Fibroblast of lung (primary cell): ENCODE measurements at regions not wholly inside any gene's neighbourhood (a gene's known extent, or its start where the extent isn't known, plus 50 kb on each side); places are given as distances from the start of the nearest gene placed in this dataset.

Experiments used
- DNase-seq, 2 donors: peaks; one replicate each; pipeline versions ENCODE4 v3.0.0 to v3.0.0-alpha.2; 2010; ENCODE audit warnings: low read depth in 2 of 2
- H2AFZ ChIP-seq: 2 replicates; pipeline ENCODE4 v1.5.1; 2012; ENCODE audit warnings: low read length, control low read depth, inconsistent platforms
- H3K27ac ChIP-seq: 2 replicates; pipeline ENCODE4 v1.5.1; 2011; ENCODE audit warnings: low read length, control low read depth; ENCODE audit not compliant: insufficient read depth
- H3K27me3 ChIP-seq: 2 replicates; pipeline ENCODE4 v1.5.1; 2011; ENCODE audit warnings: mild to moderate bottlenecking, low read length; ENCODE audit not compliant: control insufficient read depth, insufficient read depth
- H3K36me3 ChIP-seq: 2 replicates; pipeline ENCODE4 v1.5.1; 2011; ENCODE audit warnings: low read length; ENCODE audit not compliant: control insufficient read depth, insufficient read depth
- H3K4me1 ChIP-seq: 2 replicates; pipeline ENCODE4 v1.5.1; 2011; ENCODE audit warnings: low read length; ENCODE audit not compliant: control insufficient read depth, insufficient read depth; ENCODE audit errors: extremely low read depth
- H3K4me2 ChIP-seq: 2 replicates; pipeline ENCODE4 v1.5.1; 2011; ENCODE audit warnings: low read length, control low read depth; ENCODE audit not compliant: insufficient read depth; ENCODE audit errors: extremely low read depth
- H3K4me3 ChIP-seq, 4 experiments: fragments of 200-600 bp in 1 of 4; sonication (generic) in 1 of 4; replicated peaks in 1 of 4; 2 replicates each; pipeline ENCODE4 v1.5.1; 2011 to 2016; ENCODE audit warnings: low read length in 4 of 4, low read depth in 3 of 4, mild to moderate bottlenecking in 3 of 4, control low read depth in 2 of 4, inconsistent platforms in 1 of 4, mixed read lengths in 1 of 4; ENCODE audit not compliant: insufficient read depth in 1 of 4; ENCODE audit errors: control extremely low read depth in 1 of 4
- H3K79me2 ChIP-seq: 2 replicates; pipeline ENCODE4 v1.5.1; 2012; ENCODE audit warnings: mild to moderate bottlenecking, low read length, inconsistent platforms; ENCODE audit not compliant: control insufficient read depth, insufficient read depth
- H3K9ac ChIP-seq: 2 replicates; pipeline ENCODE4 v1.5.1; 2011; ENCODE audit warnings: mild to moderate bottlenecking, low read length, control low read depth; ENCODE audit not compliant: insufficient read depth
- H3K9me3 ChIP-seq: 2 replicates; pipeline ENCODE4 v1.5.1; 2012; ENCODE audit warnings: low read depth, low read length; ENCODE audit not compliant: control insufficient read depth, insufficient read depth
- H4K20me1 ChIP-seq: 2 replicates; pipeline ENCODE4 v1.5.1; 2011; ENCODE audit warnings: low read length; ENCODE audit not compliant: control insufficient read depth, insufficient read depth; ENCODE audit errors: extremely low read depth
- CTCF ChIP-seq, 2 donors: IDR thresholded peaks in 1 of 2; conservative IDR thresholded peaks in 1 of 2; 1 replicate in 1 of 2; 2 replicates in 1 of 2; pipeline ENCODE4 v1.5.1; 2011 to 2012; ENCODE audit warnings: low read length in 2 of 2, control low read depth in 1 of 2, inconsistent platforms in 1 of 2, low read depth in 1 of 2, mild to moderate bottlenecking in 1 of 2
- EZH2 ChIP-seq: IDR thresholded peaks from 2 replicates; pipeline ENCODE4 v1.5.1; 2012; ENCODE audit warnings: low read length, control low read depth, mild to moderate bottlenecking; ENCODE audit errors: missing control alignments

- Histone ChIP-seq H4K20me1 (no peaks in the 10 kb centered on the region), H2AFZ (no peak overlapping the region), H3K4me2 (no peak overlapping the region), H3K4me1 (no peaks in the 10 kb centered on the region), H3K9ac (no peak overlapping the region), H3K27me3 (no peaks in the 10 kb centered on the region), H3K79me2 (no peaks in the 10 kb centered on the region), H3K36me3 (no peaks in the 10 kb centered on the region), H3K4me3 (no peak overlapping the region), H3K9me3 (no peaks in the 10 kb centered on the region), H3K27ac (no peak overlapping the region)
- TF ChIP-seq EZH2 (no peak), CTCF (conservative IDR thresholded peaks at IDR 0.05 in 1 of 2, IDR thresholded peaks at IDR 0.05 in 1 of 2; ENCODE audit: low read depth in 1 of 2, low read length in 2 of 2) (no peak)
- peak in 1 of 2 donors; percentile 45 for DNase-seq
Observed at GRCh38 chr18:41789001-41789400, 166.0 kb upstream of the PIK3C3 start.

GRCh38 chr18:41783879-41784278, 171.2 kb upstream of the PIK3C3 start:
- H2AFZ ChIP-seq: no peak overlapping the region

GRCh38 chr18:41783065-41783818, 171.8 kb upstream of the PIK3C3 start:
- no peaks in the 10 kb centered on the region for H4K20me1 ChIP-seq
- TF ChIP-seq CTCF (conservative IDR thresholded peaks at IDR 0.05 in 1 of 2, IDR thresholded peaks at IDR 0.05 in 1 of 2; ENCODE audit: low read depth in 1 of 2, low read length in 2 of 2): no peak
- no peak for DNase-seq
- H3K9ac ChIP-seq: no peak overlapping the region
- H3K36me3 ChIP-seq: no peaks in the 10 kb centered on the region
- H3K27ac ChIP-seq: no peak overlapping the region
- H3K79me2 ChIP-seq: no peaks in the 10 kb centered on the region
- no peak overlapping the region for H3K4me2 ChIP-seq
- no peak overlapping the region for H2AFZ ChIP-seq
- no peaks in the 10 kb centered on the region for H3K4me1 ChIP-seq
- H3K4me3 ChIP-seq: no peak overlapping the region
- no peaks in the 10 kb centered on the region for H3K27me3 ChIP-seq
- no peaks in the 10 kb centered on the region for H3K9me3 ChIP-seq

More at GRCh38 chr18:41783879-41784278, 171.2 kb upstream of the PIK3C3 start:
- Histone ChIP-seq H3K27ac (no peak overlapping the region), H4K20me1 (no peaks in the 10 kb centered on the region), H3K4me3 (no peak overlapping the region), H3K4me1 (no peaks in the 10 kb centered on the region), H3K79me2 (no peaks in the 10 kb centered on the region), H3K9ac (no peak overlapping the region), H3K4me2 (no peak overlapping the region), H3K36me3 (no peaks in the 10 kb centered on the region), H3K27me3 (no peaks in the 10 kb centered on the region), H3K9me3 (no peaks in the 10 kb centered on the region)
- no peak for DNase-seq
- no peak for TF ChIP-seq CTCF (conservative IDR thresholded peaks at IDR 0.05 in 1 of 2, IDR thresholded peaks at IDR 0.05 in 1 of 2; ENCODE audit: low read depth in 1 of 2, low read length in 2 of 2)
- TF ChIP-seq EZH2: no peak
